ENCODE measurements at regions not wholly inside any gene's neighbourhood (a gene's known extent, or its start where the extent isn't known, plus 50 kb on each side); places are given as distances from the start of the nearest gene placed in this dataset.

GRCh38 chr2:155944218-155944617, 388.3 kb downstream of the NR4A2 start:
- TF ChIP-seq CTCF (IDR thresholded peaks at IDR 0.05): no peak
- no peak for TF ChIP-seq POLR2A (IDR thresholded peaks at IDR 0.05)

All from heart left ventricle (tissue), 13 donors.